Tibial nerve (tissue), 4 donors: ENCODE measurements at regions not wholly inside any gene's neighbourhood (a gene's known extent, or its start where the extent isn't known, plus 50 kb on each side); places are given as distances from the start of the nearest gene placed in this dataset.

ENCODE experiments used
- CTCF ChIP-seq, 5 experiments: fragments of 200-600 bp in 3 of 5; fragments of 450-650 bp in 2 of 5; sonication (generic) in 3 of 5; IDR thresholded peaks; one replicate each; pipeline ENCODE4 v1.5.1; 2016 to 2019; ENCODE audit warnings: antibody characterized with exemption in 5 of 5, mild to moderate bottlenecking in 3 of 5, moderate library complexity in 2 of 5
- EP300 ChIP-seq, 2 donors: sonication (generic); formaldehyde crosslinking; IDR thresholded peaks; one replicate each; pipeline ENCODE4 v1.6.1; 2017; ENCODE audit warnings: antibody characterized with exemption in 2 of 2, mild to moderate bottlenecking in 1 of 2
- POLR2A ChIP-seq, 2 donors: fragments of 450-650 bp; IDR thresholded peaks; one replicate each; pipeline ENCODE4 v1.6.1; 2017; ENCODE audit warnings: antibody characterized with exemption in 2 of 2, mild to moderate bottlenecking in 2 of 2, moderate library complexity in 2 of 2

GRCh38 chr3:24828011-24828410, 333.4 kb upstream of the THRB start:
- TF ChIP-seq CTCF (IDR thresholded peaks at IDR 0.05) (no peak), POLR2A (IDR thresholded peaks at IDR 0.05) (no peak), EP300 (IDR thresholded peaks at IDR 0.05) (no peak)
